ENCODE measurements at regions not wholly inside any gene's neighbourhood (a gene's known extent, or its start where the extent isn't known, plus 50 kb on each side); places are given as distances from the start of the nearest gene placed in this dataset.
"Not testable (repeated sequence)": the region's sequence is repeated elsewhere in the genome, so short reads cannot be mapped to it uniquely, and the experiment has no call there.

DNA sequence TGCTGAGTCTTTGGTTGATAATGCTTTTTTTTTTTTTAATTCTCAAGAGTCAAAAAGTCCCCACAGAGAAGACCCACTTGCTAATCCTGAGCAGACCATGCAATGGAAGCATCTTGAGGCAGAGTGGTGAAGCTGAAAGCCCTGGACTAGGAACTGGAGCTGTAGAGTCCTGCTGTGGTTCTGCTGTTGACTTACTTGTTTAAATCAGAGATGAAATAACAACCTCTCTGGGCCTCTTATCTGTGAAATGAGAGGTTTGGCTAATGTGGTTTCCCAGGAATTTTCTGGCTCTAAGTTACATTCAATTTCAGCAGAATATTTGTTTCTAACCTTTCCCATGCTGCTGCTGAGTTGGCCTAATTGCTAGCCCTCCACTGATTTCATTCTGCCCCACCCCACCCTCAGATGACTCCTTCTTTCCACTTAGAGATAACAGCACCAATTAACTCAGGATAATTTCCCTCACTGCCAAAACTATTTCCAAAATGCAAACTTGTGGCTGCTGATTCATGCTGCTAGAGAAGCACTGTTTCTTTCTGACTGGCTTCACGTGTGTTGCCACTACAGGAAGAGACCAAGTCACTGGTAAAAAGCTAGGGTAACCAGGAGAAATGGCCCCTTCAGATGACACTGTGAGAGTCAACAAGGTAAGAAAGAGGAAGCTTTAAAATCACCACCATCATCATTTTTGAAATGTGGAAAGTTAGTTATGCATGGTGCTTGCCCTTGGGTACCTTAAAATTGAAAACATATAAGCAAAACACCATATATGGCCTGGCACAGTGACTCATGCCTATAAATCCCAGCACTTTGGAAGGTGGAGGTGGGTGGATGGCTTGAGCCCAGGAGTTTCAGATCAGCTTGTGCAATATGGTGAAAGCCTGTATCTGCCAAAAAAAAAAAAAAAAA, 326.4 kb downstream of the DCHS2 start:
- peaks cover 31% of the 10 kb centered on the region for H3K27me3 Mint-ChIP-seq
- peak overlapping the region; percentile 20 for H3K4me3 Mint-ChIP-seq
- peaks cover 29% of the 10 kb centered on the region for H3K4me1 Mint-ChIP-seq (ENCODE audit: low read depth)
- peaks cover 13% of the 10 kb centered on the region for H3K9me3 Mint-ChIP-seq
- peak overlapping the region; percentile 83 for H3K27ac Mint-ChIP-seq
- no peaks in the 10 kb centered on the region for H3K36me3 Mint-ChIP-seq (ENCODE audit: low read depth)

DNA sequence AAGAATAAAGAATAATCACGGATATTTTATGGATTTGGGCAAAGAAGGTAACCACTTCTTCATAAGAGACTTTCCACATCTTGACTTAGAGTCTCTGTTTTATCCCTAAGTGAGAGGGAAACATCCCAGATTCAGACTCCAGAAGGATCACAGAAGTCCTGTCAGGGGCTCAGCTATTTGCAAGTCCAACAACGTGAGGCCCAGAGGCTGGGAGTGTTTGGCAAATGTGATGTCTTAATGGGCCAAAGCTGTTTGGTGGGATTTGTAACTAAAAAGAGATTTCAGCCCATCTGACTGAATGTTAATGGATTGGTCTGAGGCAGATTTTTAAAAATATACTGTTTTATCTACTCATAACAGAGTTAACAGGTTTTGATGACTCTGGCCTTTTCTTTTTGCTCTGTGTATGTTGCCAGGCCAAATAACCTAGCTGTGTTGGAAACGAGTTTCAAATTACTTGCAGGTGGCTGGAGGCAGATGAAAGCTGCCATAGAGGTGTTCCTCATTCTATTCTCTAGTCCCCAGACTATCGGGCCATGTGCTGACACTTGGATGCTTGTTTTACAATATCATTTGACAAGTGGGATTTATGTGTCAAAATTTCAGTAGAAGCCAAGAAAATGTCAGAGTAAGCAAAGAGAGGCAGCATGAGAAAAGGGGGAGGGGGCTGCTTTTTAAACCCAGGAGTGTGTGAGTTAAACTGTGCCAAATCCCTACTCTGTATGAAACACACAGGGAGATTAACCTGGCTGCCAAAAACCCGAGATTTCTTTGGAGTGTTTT, 330.9 kb downstream of the DCHS2 start:
- Mint-ChIP-seq H3K36me3 (ENCODE audit: low read depth) (no peaks in the 10 kb centered on the region), H3K4me3 (no peak overlapping the region), H3K9me3 (peaks cover 4% of the 10 kb centered on the region), H3K27ac (no peak overlapping the region), H3K4me1 (ENCODE audit: low read depth) (peaks cover 18% of the 10 kb centered on the region), H3K27me3 (peaks cover 32% of the 10 kb centered on the region)

DNA sequence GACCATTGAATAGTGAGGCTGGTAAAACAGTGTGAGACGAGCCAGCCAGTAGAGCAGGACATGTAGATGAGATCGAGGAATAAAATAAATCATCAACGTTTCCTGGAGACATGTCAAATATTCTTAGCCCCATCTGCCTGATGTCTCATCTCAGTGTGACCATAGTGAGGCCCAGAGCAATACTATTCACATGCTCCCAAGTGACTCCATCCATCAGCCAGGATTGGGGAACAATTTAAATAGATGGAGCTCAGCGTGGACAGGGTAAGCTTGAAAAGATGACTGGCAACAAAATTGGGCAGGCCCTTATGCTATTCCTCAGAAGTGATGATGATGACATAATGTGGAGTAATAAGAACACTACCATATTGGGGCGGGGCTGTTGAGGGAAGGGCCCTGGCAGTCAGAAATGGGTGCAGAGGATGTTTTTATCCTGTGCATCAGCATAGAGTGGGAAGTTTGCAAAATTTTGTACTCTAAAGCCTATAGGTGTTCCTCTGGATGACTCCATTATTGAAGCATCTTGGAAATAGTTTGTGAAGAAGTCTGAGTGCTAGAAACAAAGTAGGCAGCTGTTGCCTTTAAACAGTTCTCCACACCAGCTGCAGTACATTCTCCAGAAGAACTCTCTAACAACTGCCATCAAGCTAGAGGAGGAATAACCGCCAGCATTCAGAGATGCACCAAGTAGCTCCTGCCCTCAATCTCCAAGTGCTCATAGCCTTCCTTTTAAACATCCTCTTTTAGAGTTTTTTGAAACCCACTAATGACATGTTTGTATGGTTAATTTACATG, 333.0 kb downstream of the DCHS2 start:
- Mint-ChIP-seq H3K9me3 (no peaks in the 10 kb centered on the region), H3K4me3 (no peak overlapping the region), H3K27ac (no peak overlapping the region), H3K4me1 (ENCODE audit: low read depth) (no peaks in the 10 kb centered on the region), H3K36me3 (ENCODE audit: low read depth) (no peaks in the 10 kb centered on the region), H3K27me3 (peaks cover 31% of the 10 kb centered on the region)

DNA sequence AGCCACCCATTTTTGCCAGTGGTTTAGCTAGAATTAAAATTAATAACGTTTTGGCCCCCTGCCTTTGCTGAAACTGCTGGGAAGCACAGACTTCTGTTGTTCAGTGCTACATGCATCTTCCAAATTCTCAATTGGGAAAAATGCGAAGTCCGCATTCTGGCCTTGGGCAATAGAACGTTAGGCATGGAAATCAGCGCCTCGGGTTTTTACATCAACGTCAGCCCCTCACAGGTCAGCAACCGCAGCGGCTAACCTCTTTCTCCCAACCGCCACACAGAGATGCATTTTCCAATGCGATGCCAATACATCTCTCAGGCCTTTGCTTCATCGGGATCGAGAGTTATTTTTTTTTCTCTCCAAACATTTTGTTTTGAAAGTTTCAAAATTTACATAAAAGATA, 339.1 kb downstream of the DCHS2 start:
- no peaks in the 10 kb centered on the region for H3K36me3 Mint-ChIP-seq (ENCODE audit: low read depth)

DNA sequence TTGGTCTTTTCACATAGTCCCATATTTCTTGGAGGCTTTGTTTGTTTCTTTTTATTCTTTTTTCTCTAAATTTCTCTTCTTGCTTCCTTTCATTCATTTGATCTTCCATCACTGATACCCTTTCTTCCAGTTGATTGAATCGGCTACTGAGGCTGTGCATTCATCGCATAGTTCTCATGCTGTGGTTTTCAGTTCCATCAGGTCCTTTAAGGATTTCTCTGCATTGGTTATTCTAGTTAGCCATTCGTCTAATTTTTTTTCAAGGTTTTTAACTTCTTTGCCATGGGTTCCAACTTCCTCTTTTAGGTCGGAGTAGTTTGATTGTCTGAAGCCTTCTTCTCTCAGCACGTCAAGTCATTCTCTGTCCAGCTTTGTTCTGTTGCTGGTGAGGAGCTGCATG, 342.4 kb downstream of the DCHS2 start:
- not testable (repeated sequence) for H3K27me3 Mint-ChIP-seq; H3K9me3 Mint-ChIP-seq; H3K27ac Mint-ChIP-seq; H3K4me1 Mint-ChIP-seq (ENCODE audit: low read depth); H3K4me3 Mint-ChIP-seq; H3K36me3 Mint-ChIP-seq (ENCODE audit: low read depth)

More for the DNA sequence above, 339.1 kb downstream of the DCHS2 start:
- no peaks in the 10 kb centered on the region for H3K9me3 Mint-ChIP-seq
- no peaks in the 10 kb centered on the region for H3K4me1 Mint-ChIP-seq (ENCODE audit: low read depth)
- H3K27me3 Mint-ChIP-seq = peaks cover 8% of the 10 kb centered on the region
- no peak overlapping the region for H3K27ac Mint-ChIP-seq
- no peak overlapping the region for H3K4me3 Mint-ChIP-seq

DNA sequence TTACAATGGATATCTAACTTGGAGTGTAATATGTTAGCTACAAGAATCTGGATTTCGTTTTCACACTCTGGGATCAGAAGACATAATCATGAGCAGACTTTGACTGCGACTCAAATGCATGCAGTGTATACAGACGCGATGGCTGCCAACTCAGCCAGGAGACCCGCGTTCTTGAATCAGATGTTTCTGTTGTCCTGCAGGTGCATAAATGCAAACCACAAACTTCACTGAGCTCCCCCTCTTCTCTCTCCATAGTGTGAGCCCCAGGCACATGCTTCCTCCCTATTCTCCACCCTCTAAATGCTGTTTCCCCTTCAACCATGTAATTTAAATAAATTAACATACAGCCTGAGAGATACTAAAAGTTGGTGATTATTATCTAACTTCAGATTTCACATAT, 347.9 kb downstream of the DCHS2 start:
- H3K9me3 Mint-ChIP-seq = no peaks in the 10 kb centered on the region
- no peaks in the 10 kb centered on the region for H3K4me1 Mint-ChIP-seq (ENCODE audit: low read depth)
- H3K4me3 Mint-ChIP-seq = no peak overlapping the region
- no peaks in the 10 kb centered on the region for H3K36me3 Mint-ChIP-seq (ENCODE audit: low read depth)
- no peak overlapping the region for H3K27ac Mint-ChIP-seq
- H3K27me3 Mint-ChIP-seq = no peaks in the 10 kb centered on the region

DNA sequence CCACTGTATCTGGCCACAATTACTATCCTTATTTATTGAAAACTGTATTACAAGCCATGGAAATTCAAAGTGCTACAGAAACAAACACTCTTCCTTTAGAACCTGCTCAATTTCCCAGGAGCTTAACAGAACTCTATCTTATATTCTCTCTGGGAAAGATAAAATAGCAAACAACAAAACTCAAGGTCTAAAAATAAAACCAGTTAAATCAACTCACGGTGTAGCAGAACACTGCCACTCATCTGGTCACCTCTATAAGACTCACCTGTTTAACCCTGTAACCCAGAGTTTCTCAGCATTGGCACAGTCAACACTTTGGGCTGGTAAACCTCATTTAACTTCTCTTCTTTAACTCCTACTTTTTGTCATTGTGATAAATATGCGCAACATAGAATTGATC, 348.9 kb downstream of the DCHS2 start:
- no peaks in the 10 kb centered on the region for H3K4me1 Mint-ChIP-seq (ENCODE audit: low read depth)
- no peak overlapping the region for H3K27ac Mint-ChIP-seq
- no peaks in the 10 kb centered on the region for H3K9me3 Mint-ChIP-seq

DNA sequence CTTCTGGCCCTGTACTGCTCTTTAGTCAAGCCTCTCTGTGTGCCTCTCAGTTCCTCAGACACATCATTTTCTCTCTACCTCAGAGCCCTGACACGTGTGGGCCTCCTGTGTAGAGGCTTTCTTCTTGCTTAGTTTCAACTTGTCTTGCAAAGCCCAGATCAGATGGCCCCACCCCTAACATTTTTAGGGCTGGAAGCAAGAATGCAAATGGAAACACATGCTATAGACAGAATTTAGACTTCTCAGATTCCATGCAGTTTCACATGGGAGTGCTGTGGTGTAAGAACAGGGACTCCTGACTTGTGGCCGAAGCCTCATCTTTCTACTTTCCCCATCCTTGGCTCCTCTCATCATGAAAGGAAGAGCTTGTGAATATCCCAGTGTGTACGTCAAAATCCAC, 350.7 kb downstream of the DCHS2 start:
- Mint-ChIP-seq H3K27me3 (no peaks in the 10 kb centered on the region), H3K27ac (no peak overlapping the region), H3K36me3 (ENCODE audit: low read depth) (no peaks in the 10 kb centered on the region)

More for the DNA sequence above, 348.9 kb downstream of the DCHS2 start:
- no peaks in the 10 kb centered on the region for H3K27me3 Mint-ChIP-seq
- no peak overlapping the region for H3K4me3 Mint-ChIP-seq
- no peaks in the 10 kb centered on the region for H3K36me3 Mint-ChIP-seq (ENCODE audit: low read depth)

DNA sequence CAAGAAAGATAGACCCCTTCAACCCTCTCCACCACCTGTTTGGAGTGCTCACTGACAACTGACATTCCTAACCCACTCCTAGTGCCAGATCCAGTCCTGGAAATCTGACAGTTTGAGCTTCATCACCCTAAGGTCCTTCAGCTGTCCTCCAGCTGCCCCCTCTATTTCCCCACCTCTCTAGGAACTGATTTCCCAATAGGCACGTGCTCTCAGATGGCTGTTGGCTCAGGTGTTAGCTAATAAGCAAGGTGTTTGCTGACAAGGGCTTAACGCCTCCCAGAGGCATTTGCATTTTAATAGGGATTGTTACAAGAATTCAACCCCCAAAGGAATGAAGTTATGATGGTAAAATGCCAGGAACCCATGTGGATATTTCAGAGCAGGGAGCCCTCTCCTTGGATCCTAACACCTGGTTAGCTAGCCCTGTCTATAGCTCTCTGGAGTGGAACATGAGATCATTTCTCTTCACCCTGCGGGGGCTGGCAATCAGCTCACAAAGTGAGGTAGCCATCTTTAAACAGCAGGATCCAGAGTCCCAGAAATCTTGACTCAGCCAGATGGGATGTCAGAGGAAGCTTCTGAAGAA, 348.5 kb upstream of the SFRP2 start:
- Mint-ChIP-seq H3K36me3 (ENCODE audit: low read depth) (no peaks in the 10 kb centered on the region), H3K27me3 (peaks cover 3% of the 10 kb centered on the region), H3K4me1 (ENCODE audit: low read depth) (no peaks in the 10 kb centered on the region), H3K9me3 (no peaks in the 10 kb centered on the region), H3K27ac (no peak overlapping the region), H3K4me3 (no peak overlapping the region)

More for the DNA sequence above, 350.7 kb downstream of the DCHS2 start:
- Mint-ChIP-seq H3K4me3 (no peak overlapping the region), H3K9me3 (no peaks in the 10 kb centered on the region), H3K4me1 (ENCODE audit: low read depth) (no peaks in the 10 kb centered on the region)

DNA sequence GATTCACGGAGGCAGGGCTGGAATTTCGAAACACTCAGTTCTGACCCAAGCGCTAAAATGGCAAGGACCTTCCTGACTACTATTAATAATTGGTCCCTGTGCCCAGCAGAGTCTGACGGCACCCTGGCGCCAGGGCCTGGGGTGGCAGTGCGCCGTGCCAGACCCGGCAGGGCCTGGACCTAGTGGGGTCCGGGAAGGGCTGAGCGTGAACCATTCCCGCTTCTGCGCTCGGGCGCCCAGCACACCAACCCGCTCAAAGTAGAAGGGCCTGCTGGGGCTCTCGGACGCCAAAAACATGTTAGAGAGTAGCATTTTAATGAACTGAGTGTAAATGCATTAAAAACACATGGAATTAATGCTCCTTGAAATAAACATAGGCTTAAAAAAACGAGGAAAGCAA, 346.7 kb upstream of the SFRP2 start:
- no peak overlapping the region for H3K4me3 Mint-ChIP-seq
- no peaks in the 10 kb centered on the region for H3K36me3 Mint-ChIP-seq (ENCODE audit: low read depth)
- H3K9me3 Mint-ChIP-seq = no peaks in the 10 kb centered on the region
- peaks cover 5% of the 10 kb centered on the region for H3K27me3 Mint-ChIP-seq
- H3K27ac Mint-ChIP-seq = no peak overlapping the region
- H3K4me1 Mint-ChIP-seq (ENCODE audit: low read depth) = no peaks in the 10 kb centered on the region

DNA sequence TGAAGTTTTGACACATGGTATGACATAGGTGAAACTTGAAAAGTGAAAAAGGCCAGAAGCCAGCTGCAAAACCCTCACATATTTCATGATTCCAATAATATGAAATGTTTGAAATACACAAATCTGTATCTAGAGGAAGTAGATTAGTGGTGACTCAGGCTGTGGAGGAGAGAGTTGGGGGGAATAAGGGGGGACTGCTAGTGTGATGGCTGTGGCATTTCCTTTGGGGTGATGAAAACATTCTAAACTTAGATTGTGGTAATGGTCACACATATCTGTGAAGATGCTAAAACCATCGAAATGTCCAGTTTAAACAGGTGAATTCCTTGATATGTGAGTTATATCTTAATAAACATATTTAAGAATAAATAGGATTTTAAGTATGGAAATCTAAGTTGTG, 343.5 kb upstream of the SFRP2 start:
- H3K36me3 Mint-ChIP-seq (ENCODE audit: low read depth) = no peaks in the 10 kb centered on the region
- H3K27me3 Mint-ChIP-seq = peaks cover 23% of the 10 kb centered on the region
- H3K9me3 Mint-ChIP-seq = no peaks in the 10 kb centered on the region
- H3K27ac Mint-ChIP-seq = no peak overlapping the region
- no peak overlapping the region for H3K4me3 Mint-ChIP-seq
- no peaks in the 10 kb centered on the region for H3K4me1 Mint-ChIP-seq (ENCODE audit: low read depth)

DNA sequence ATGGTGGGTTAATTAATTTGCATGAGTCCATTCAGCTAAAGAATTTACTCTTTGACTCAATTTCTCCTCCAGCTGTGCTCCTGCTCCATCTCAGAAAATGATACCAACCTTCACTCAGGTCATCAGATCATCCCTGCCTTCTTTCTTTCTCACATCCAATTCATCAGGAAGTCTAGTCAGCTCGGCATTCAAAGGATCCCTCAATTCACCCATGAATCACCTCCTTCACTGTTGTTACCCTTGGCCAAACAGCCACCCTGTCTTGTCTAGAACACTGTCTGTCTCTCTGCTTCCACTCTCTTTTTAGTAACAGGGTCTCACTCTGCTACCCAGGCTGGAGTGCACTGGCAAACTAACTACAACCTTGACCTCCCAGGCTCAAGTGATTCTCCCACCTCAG, 337.4 kb upstream of the SFRP2 start:
- Mint-ChIP-seq H3K9me3 (no peaks in the 10 kb centered on the region), H3K4me3 (no peak overlapping the region), H3K27me3 (peaks cover 41% of the 10 kb centered on the region), H3K4me1 (ENCODE audit: low read depth) (no peaks in the 10 kb centered on the region), H3K27ac (no peak overlapping the region), H3K36me3 (ENCODE audit: low read depth) (no peaks in the 10 kb centered on the region)

DNA sequence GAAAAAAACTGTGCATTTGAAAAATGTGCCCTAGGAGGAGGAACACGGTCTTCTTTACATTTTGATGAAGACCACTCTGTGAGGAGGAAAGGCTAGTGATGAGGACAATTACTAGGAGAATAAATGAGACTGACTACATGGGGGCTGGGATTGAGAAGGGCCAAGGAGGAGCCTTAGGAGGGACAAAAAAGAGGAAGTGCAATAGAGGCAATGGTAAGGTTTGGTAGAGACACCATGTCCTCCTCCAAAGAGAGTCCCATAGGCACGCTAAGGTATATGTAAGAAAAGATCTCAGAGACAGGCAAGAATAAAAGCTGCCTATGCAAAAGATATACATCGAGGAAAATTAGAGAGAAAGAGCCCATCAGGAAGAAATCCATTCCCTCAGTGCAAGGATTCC, 336.5 kb upstream of the SFRP2 start:
- H3K27me3 Mint-ChIP-seq = peaks cover 38% of the 10 kb centered on the region
- H3K27ac Mint-ChIP-seq = no peak overlapping the region
- H3K9me3 Mint-ChIP-seq = no peaks in the 10 kb centered on the region
- no peaks in the 10 kb centered on the region for H3K4me1 Mint-ChIP-seq (ENCODE audit: low read depth)
- H3K4me3 Mint-ChIP-seq = no peak overlapping the region
- H3K36me3 Mint-ChIP-seq (ENCODE audit: low read depth) = no peaks in the 10 kb centered on the region

DNA sequence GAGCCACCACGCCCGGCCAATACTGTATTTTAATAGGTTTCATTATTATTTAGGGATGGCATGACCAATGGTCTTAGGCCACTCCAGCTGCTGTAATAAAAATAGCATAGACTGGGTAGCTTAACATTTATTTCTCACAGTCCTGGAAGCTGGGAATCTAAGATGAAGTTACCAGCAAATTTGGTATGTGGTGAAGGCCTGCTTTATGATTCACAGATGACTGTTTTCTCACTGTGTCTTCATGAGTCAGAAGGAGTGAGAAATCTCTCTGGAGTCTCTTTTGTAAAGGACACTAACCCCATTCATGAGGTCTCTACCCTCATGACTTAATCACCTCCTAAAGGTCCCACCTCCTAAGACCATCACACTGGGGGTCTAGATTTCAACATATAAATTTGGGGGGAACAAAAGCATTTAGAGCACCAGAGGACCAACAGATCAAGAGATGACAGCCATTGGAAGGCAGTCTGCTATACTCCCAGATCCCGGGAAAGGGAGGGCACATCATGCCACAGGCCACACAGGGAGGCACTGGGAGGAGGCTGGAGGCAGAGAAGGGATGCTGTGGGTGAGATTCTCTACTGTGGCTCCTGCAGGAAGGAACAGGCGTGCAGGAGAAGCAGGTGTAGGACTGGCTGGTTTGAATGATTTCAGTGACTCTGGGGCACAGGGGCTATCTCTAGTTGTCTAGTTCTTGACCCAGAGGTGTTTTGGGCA, 335.8 kb upstream of the SFRP2 start:
- Mint-ChIP-seq H3K27me3 (peaks cover 38% of the 10 kb centered on the region), H3K9me3 (no peaks in the 10 kb centered on the region), H3K36me3 (ENCODE audit: low read depth) (no peaks in the 10 kb centered on the region), H3K27ac (no peak overlapping the region), H3K4me3 (no peak overlapping the region), H3K4me1 (ENCODE audit: low read depth) (no peaks in the 10 kb centered on the region)

Measured in stimulated activated naive CD8-positive, alpha-beta T cell treated with anti-CD3 and anti-CD28 coated beads, Interleukin-15, Interleukin-2, amounts not matched to agents 100 ng/mL and 50 ng/mL, for 24 hours (primary cell).